IMR-90 (cell line): ENCODE measurements at regions not wholly inside any gene's neighbourhood (a gene's known extent, or its start where the extent isn't known, plus 50 kb on each side); places are given as distances from the start of the nearest gene placed in this dataset.

ENCODE experiments used
- ATAC-seq: fragments of 200-7000 bp; cut with Tn5 transposase; 2 replicates; pipeline ENCODE4 v1.9.1; 2020; ENCODE audit warnings: low read depth, mild to moderate bottlenecking, moderate library complexity
- BruUV-seq: library from RNA; stranded (reverse); fragments of 400-500 nt; replicated peaks from 2 replicates; lab custom pipeline; 2021; lab: Mats Ljungman, UMichigan
- CTCF ChIA-PET: fragments of 300-600 bp; formaldehyde crosslinking; extraction: SDS; loops from one replicate; lab custom pipeline; 2021; ENCODE audit warnings: antibody characterized with exemption; lab: Yijun Ruan, JAX
- POLR2A ChIA-PET: fragments of 300-600 bp; sonication (Branson Sonifier 250); formaldehyde crosslinking; loops from one replicate; lab custom pipeline; 2022; ENCODE audit warnings: antibody characterized with exemption; ENCODE audit not compliant: unreplicated experiment; lab: Charles Lee
- DNase-seq: peaks from one replicate; pipeline ENCODE4 v3.0.0; 2013
- H2AFZ ChIP-seq: replicated peaks from 2 replicates; pipeline ENCODE3; 2013; ENCODE audit warnings: low read length, mild to moderate bottlenecking; ENCODE audit not compliant: poor library complexity
- H2AK5ac ChIP-seq: 2 replicates; pipeline ENCODE4 v1.6.1; 2013; ENCODE audit warnings: low read depth, low read length, inconsistent platforms
- H2AK9ac ChIP-seq: replicated peaks from 2 replicates; pipeline ENCODE3; 2013; ENCODE audit warnings: mild to moderate bottlenecking, low read depth, low read length, moderate library complexity; ENCODE audit not compliant: poor library complexity
- H2BK120ac ChIP-seq: 2 replicates; pipeline ENCODE4 v1.6.1; 2013; ENCODE audit warnings: low read depth, low read length, inconsistent platforms
- H2BK15ac ChIP-seq: 3 replicates; pipeline ENCODE4 v1.6.1; 2013; ENCODE audit warnings: low read depth, low read length, inconsistent platforms
- H2BK20ac ChIP-seq: 2 replicates; pipeline ENCODE4 v1.6.1; 2013; ENCODE audit warnings: low read depth, mild to moderate bottlenecking, inconsistent platforms, low read length, moderate library complexity
- H2BK5ac ChIP-seq: 2 replicates; pipeline ENCODE4 v1.6.1; 2013; ENCODE audit warnings: mild to moderate bottlenecking, low read depth, low read length, inconsistent platforms; ENCODE audit not compliant: poor library complexity, severe bottlenecking
- H3K14ac ChIP-seq: replicated peaks from 2 replicates; pipeline ENCODE4 v1.6.1; 2013; ENCODE audit warnings: low read depth, low read length, inconsistent platforms
- H3K18ac ChIP-seq: 2 replicates; pipeline ENCODE4 v1.6.1; 2013; ENCODE audit warnings: low read depth, low read length, control low read depth
- H3K23ac ChIP-seq: 2 replicates; pipeline ENCODE4 v1.6.1; 2013; ENCODE audit warnings: low read depth, low read length, inconsistent platforms
- H3K27ac ChIP-seq: 2 replicates; pipeline ENCODE4 v1.5.1; 2013; ENCODE audit warnings: mild to moderate bottlenecking, control low read depth, low read length; ENCODE audit not compliant: insufficient read depth
- H3K27me3 ChIP-seq: 2 replicates; pipeline ENCODE4 v1.6.1; 2013; ENCODE audit warnings: low read length; ENCODE audit not compliant: control insufficient read depth, insufficient read depth
- H3K36me3 ChIP-seq: 2 replicates; pipeline ENCODE4 v1.6.1; 2013; ENCODE audit warnings: low read length, mixed read lengths; ENCODE audit not compliant: control insufficient read depth, insufficient read depth
- H3K4ac ChIP-seq: 2 replicates; pipeline ENCODE4 v1.6.1; 2013; ENCODE audit warnings: low read depth, low read length, inconsistent platforms
- H3K4me1 ChIP-seq: 2 replicates; pipeline ENCODE4 v1.6.1; 2013; ENCODE audit warnings: low read length, mixed read lengths; ENCODE audit not compliant: control insufficient read depth, insufficient read depth
- H3K4me2 ChIP-seq: 2 replicates; pipeline ENCODE4 v1.6.1; 2013; ENCODE audit warnings: low read depth, mild to moderate bottlenecking, control low read depth, low read length, moderate library complexity
- H3K4me3 ChIP-seq: 2 replicates; pipeline ENCODE4 v1.5.1; 2013; ENCODE audit warnings: low read depth, mild to moderate bottlenecking, control low read depth, low read length, moderate library complexity; ENCODE audit not compliant: insufficient read depth
- H3K56ac ChIP-seq: 2 replicates; pipeline ENCODE4 v1.6.1; 2013; ENCODE audit warnings: low read length, inconsistent platforms; ENCODE audit not compliant: insufficient read depth; ENCODE audit errors: extremely low read depth
- H3K79me1 ChIP-seq, 2 experiments: 2 replicates each; pipeline ENCODE4 v1.6.1; 2013; ENCODE audit warnings: low read length in 2 of 2, inconsistent platforms in 1 of 2, low read depth in 1 of 2
- H3K9ac ChIP-seq: 2 replicates; pipeline ENCODE4 v1.6.1; 2013; ENCODE audit warnings: low read depth, low read length, control low read depth
- H3K9me1 ChIP-seq: 2 replicates; pipeline ENCODE4 v1.6.1; 2013; ENCODE audit warnings: low read length, inconsistent platforms; ENCODE audit not compliant: insufficient read depth
- H3K9me3 ChIP-seq: 2 replicates; pipeline ENCODE4 v1.6.1; 2013; ENCODE audit warnings: low read length; ENCODE audit not compliant: control insufficient read depth, insufficient read depth
- H4K20me1 ChIP-seq: 2 replicates; pipeline ENCODE4 v1.6.1; 2013; ENCODE audit warnings: low read length, inconsistent platforms; ENCODE audit not compliant: insufficient read depth
- H4K5ac ChIP-seq: 2 replicates; pipeline ENCODE4 v1.6.1; 2013; ENCODE audit warnings: mild to moderate bottlenecking, low read depth, low read length, control low read depth
- H4K8ac ChIP-seq, 2 experiments: 2 replicates each; pipeline ENCODE4 v1.6.1; 2013; ENCODE audit warnings: low read depth in 2 of 2, low read length in 2 of 2, control low read depth in 1 of 2, inconsistent platforms in 1 of 2
- H4K91ac ChIP-seq: 2 replicates; pipeline ENCODE4 v1.6.1; 2013; ENCODE audit warnings: low read depth, low read length, inconsistent platforms; ENCODE audit not compliant: insufficient read depth
- BHLHE40 ChIP-seq: fragments of 150-350 bp; IDR thresholded peaks from 2 replicates; pipeline ENCODE4 v1.6.1; 2016; ENCODE audit warnings: mild to moderate bottlenecking, low read depth, low read length
- CEBPB ChIP-seq: IDR thresholded peaks from 2 replicates; pipeline ENCODE4 v1.6.1; 2012; ENCODE audit warnings: low read depth, low read length, improper control_type of control experiment
- CHD1 ChIP-seq: IDR thresholded peaks from 2 replicates; pipeline ENCODE4 v1.6.1; 2012; ENCODE audit warnings: low read depth, low read length, improper control_type of control experiment
- FOS ChIP-seq: fragments of 150-350 bp; IDR thresholded peaks from 2 replicates; pipeline ENCODE4 v1.6.1; 2016; ENCODE audit warnings: low read depth, low read length
- MAFK ChIP-seq: IDR thresholded peaks from 2 replicates; pipeline ENCODE4 v1.6.1; 2012; ENCODE audit warnings: low read depth, low read length, improper control_type of control experiment
- NFE2L2 ChIP-seq: fragments of 150-350 bp; IDR thresholded peaks from 2 replicates; pipeline ENCODE4 v1.6.1; 2016; ENCODE audit warnings: low read depth, mild to moderate bottlenecking, low read length
- POLR2A ChIP-seq: IDR thresholded peaks from 2 replicates; pipeline ENCODE4 v1.6.1; 2012; ENCODE audit warnings: mild to moderate bottlenecking, low read depth, low read length
- RAD21 ChIP-seq: IDR thresholded peaks from 2 replicates; pipeline ENCODE4 v1.6.1; 2012; ENCODE audit warnings: low read length, improper control_type of control experiment
- RCOR1 ChIP-seq: IDR thresholded peaks from 2 replicates; pipeline ENCODE4 v1.6.1; 2012; ENCODE audit warnings: mild to moderate bottlenecking, low read length, improper control_type of control experiment; ENCODE audit not compliant: insufficient replicate concordance
- RFX5 ChIP-seq: IDR thresholded peaks from 2 replicates; pipeline ENCODE4 v1.8.0; 2012; ENCODE audit warnings: low read depth, mild to moderate bottlenecking, low read length, moderate library complexity
- SMC3 ChIP-seq: fragments of 150-350 bp; IDR thresholded peaks from 2 replicates; pipeline ENCODE4 v1.6.1; 2016; ENCODE audit warnings: low read depth, mild to moderate bottlenecking, antibody characterized with exemption, low read length, moderate library complexity
- WGBS, 2 experiments: methylation state at CpG; one replicate each; pipeline versions ENCODE4 v1.1.5 to v1.1.7; 2013; ENCODE audit warnings: missing lambda C conversion rate in 2 of 2; ENCODE audit not compliant: insufficient read length in 1 of 2; ENCODE audit errors: extremely low coverage in 2 of 2; 5-methylcytosine and 5-hydroxymethylcytosine counted together
- dilution Hi-C: fragments of 300-500 bp; cut with HindIII; formaldehyde crosslinking; loops from one replicate; pipeline ENCODE4 v1.14.3; 2018; ENCODE audit warnings: low sequenced_read_pairs; ENCODE audit not compliant: unreplicated experiment
- in situ Hi-C: fragments of 300-500 bp; cut with MboI; formaldehyde crosslinking; loops from 3 replicates; pipeline ENCODE4 v1.14.3; 2019; ENCODE audit warnings: low sequenced_read_pairs, inconsistent platforms, mixed read lengths
- intact Hi-C: fragments of 100-400 bp; cut with micrococcal nuclease; formaldehyde crosslinking; loops from 2 replicates; pipeline ENCODE4 v1.10.0; 2022
- TF ChIP-seq, protein P1 (sequence below): fragments of 150-350 bp; IDR thresholded peaks from 2 replicates; pipeline ENCODE4 v1.6.1; 2017; ENCODE audit warnings: mild to moderate bottlenecking, antibody characterized with exemption, low read length, low read depth
- TF ChIP-seq, protein P2 (sequence below): fragments of 150-350 bp; IDR thresholded peaks from 2 replicates; pipeline ENCODE4 v1.6.1; 2016; ENCODE audit warnings: low read depth, mild to moderate bottlenecking, low read length, moderate library complexity, borderline replicate concordance
- TF ChIP-seq, protein P3 (sequence below): conservative IDR thresholded peaks from 2 replicates; pipeline ENCODE4 v1.5.1; 2012; ENCODE audit warnings: mild to moderate bottlenecking, low read depth, low read length, improper control_type of control experiment

DNA sequence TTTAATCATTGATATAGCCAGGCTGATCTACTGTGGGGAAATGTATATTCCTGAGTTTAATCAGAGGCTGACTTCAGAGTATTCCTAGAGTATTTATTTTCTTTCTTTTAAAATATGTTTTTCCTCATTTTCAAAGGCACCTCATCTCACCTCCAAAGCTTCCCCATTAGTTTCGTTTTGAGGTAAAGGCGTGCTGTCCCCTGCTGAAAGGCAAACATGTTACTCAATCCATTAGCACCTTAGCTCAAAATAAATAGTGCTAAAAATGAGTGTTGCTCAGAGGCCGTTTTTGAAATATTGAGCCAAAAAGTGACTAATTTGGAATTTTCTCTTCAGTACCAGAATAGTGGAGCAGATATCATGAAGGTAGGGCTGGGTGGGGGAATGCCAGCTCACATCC is 386.2 kb downstream of the SOX11 start:
- Histone ChIP-seq H3K27ac (no peak overlapping the region), H2AFZ (no peak overlapping the region), H2BK120ac (no peak overlapping the region), H2AK5ac (no peak overlapping the region), H3K9me1 (no peaks in the 10 kb centered on the region), H3K27me3 (no peaks in the 10 kb centered on the region), H2BK15ac (no peak overlapping the region), H3K56ac (no peak overlapping the region), H3K79me1 (no peaks in the 10 kb centered on the region), H3K18ac (no peak overlapping the region), H2BK5ac (no peak overlapping the region), H3K9me3 (no peaks in the 10 kb centered on the region), H3K36me3 (no peaks in the 10 kb centered on the region), H3K14ac (no peak overlapping the region), H3K9ac (no peak overlapping the region), H3K4me3 (no peak overlapping the region), H3K23ac (no peak overlapping the region), H2BK20ac (no peak overlapping the region), H4K20me1 (no peaks in the 10 kb centered on the region), H4K8ac (no peak overlapping the region), H3K4me1 (peaks cover 5% of the 10 kb centered on the region; the same call in 1 of the 2 replicates), H4K91ac (no peak overlapping the region), H2AK9ac (no peak overlapping the region), H3K4ac (no peak overlapping the region), H4K5ac (no peak overlapping the region), H3K4me2 (no peak overlapping the region)
- ChIA-PET POLR2A (no interaction called here), CTCF (no interaction called here)
- DNase-seq (no peak), ATAC-seq (no peak)
- TF ChIP-seq, protein P1, sequence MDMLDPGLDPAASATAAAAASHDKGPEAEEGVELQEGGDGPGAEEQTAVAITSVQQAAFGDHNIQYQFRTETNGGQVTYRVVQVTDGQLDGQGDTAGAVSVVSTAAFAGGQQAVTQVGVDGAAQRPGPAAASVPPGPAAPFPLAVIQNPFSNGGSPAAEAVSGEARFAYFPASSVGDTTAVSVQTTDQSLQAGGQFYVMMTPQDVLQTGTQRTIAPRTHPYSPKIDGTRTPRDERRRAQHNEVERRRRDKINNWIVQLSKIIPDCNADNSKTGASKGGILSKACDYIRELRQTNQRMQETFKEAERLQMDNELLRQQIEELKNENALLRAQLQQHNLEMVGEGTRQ = no peak
- TF ChIP-seq RFX5 (no peak), BHLHE40 (no peak), RAD21 (no peak), SMC3 (no peak), CHD1 (no peak), RCOR1 (no peak), MAFK (no peak), FOS (no peak), CEBPB (no peak), POLR2A (no peak), NFE2L2 (no peak)
- TF ChIP-seq, protein P2, sequence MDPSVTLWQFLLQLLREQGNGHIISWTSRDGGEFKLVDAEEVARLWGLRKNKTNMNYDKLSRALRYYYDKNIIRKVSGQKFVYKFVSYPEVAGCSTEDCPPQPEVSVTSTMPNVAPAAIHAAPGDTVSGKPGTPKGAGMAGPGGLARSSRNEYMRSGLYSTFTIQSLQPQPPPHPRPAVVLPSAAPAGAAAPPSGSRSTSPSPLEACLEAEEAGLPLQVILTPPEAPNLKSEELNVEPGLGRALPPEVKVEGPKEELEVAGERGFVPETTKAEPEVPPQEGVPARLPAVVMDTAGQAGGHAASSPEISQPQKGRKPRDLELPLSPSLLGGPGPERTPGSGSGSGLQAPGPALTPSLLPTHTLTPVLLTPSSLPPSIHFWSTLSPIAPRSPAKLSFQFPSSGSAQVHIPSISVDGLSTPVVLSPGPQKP = no peak
- TF ChIP-seq, protein P3, sequence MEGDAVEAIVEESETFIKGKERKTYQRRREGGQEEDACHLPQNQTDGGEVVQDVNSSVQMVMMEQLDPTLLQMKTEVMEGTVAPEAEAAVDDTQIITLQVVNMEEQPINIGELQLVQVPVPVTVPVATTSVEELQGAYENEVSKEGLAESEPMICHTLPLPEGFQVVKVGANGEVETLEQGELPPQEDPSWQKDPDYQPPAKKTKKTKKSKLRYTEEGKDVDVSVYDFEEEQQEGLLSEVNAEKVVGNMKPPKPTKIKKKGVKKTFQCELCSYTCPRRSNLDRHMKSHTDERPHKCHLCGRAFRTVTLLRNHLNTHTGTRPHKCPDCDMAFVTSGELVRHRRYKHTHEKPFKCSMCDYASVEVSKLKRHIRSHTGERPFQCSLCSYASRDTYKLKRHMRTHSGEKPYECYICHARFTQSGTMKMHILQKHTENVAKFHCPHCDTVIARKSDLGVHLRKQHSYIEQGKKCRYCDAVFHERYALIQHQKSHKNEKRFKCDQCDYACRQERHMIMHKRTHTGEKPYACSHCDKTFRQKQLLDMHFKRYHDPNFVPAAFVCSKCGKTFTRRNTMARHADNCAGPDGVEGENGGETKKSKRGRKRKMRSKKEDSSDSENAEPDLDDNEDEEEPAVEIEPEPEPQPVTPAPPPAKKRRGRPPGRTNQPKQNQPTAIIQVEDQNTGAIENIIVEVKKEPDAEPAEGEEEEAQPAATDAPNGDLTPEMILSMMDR = no peak
- dilution Hi-C loops (no loop called here), intact Hi-C loops (no loop called here), in situ Hi-C loops (no loop called here)
- BruUV-seq = no TSS peak
- no CpG with 5 or more reads among the region's 3 CpGs for WGBS, 2 experiments
